K562 (cell line): ENCODE measurements at regions not wholly inside any gene's neighbourhood (a gene's known extent, or its start where the extent isn't known, plus 50 kb on each side); places are given as distances from the start of the nearest gene placed in this dataset.

Source experiments
- ATAC-seq: fragments of 200-7000 bp; cut with Tn5 transposase; 3 replicates; pipeline ENCODE4 v1.9.1; 2020; ENCODE audit warnings: moderate library complexity
- BruUV-seq: library from RNA; stranded (reverse); fragments of 400-500 nt; replicated peaks from 2 replicates; lab custom pipeline; 2021; lab: Mats Ljungman, UMichigan
- CTCF ChIA-PET: fragments of 300-600 bp; formaldehyde crosslinking; extraction: SDS; loops from one replicate; lab custom pipeline; 2021; ENCODE audit warnings: low intra/inter-chr PET ratio; lab: Yijun Ruan, JAX
- POLR2A ChIA-PET: fragments of 300-600, 350-650 bp; sonication (Branson Sonifier 250); formaldehyde crosslinking; extraction: SDS; loops from one replicate; lab custom pipeline; 2021; ENCODE audit warnings: antibody characterized with exemption, inconsistent platforms; lab: Yijun Ruan, JAX
- DNase-seq, 4 experiments: peaks; one replicate each; pipeline versions ENCODE4 v3.0.0 to v3.0.0-alpha.2; 2011 to 2018; ENCODE audit warnings: low spot score in 3 of 4, mixed read lengths in 3 of 4; ENCODE audit errors: extremely low read depth in 1 of 4
- FAIRE-seq: peaks from 2 replicates; lab custom pipeline; 2011; peaks lifted over from hg19 to GRCh38; lab: Jason Lieb, UNC
- H2AFZ ChIP-seq: 2 replicates; pipeline ENCODE4 v1.6.0; 2011; ENCODE audit warnings: low read depth, low read length, control low read depth, inconsistent platforms
- H3K27ac ChIP-seq: fragments of 200-600 bp; 3 replicates; pipeline ENCODE4 v1.8.0; 2011; ENCODE audit warnings: low read depth, mild to moderate bottlenecking, control low read depth, inconsistent platforms, low read length, moderate library complexity, mixed read lengths; ENCODE audit errors: extremely low read depth
- H3K27me3 ChIP-seq, 2 experiments: fragments of 300-600 bp in 1 of 2; 2 replicates in 1 of 2; 3 replicates in 1 of 2; pipeline versions ENCODE4 v1.6.0 to v1.8.0; 2011; ENCODE audit warnings: inconsistent platforms in 2 of 2, low read length in 2 of 2, mild to moderate bottlenecking in 1 of 2, mixed read lengths in 1 of 2, moderate library complexity in 1 of 2; ENCODE audit not compliant: control insufficient read depth in 2 of 2, insufficient read depth in 2 of 2
- H3K36me3 ChIP-seq: fragments of 300-600 bp; 3 replicates; pipeline ENCODE4 v1.8.0; 2011; ENCODE audit warnings: mild to moderate bottlenecking, low read length, inconsistent platforms; ENCODE audit not compliant: control insufficient read depth, insufficient read depth
- H3K4me1 ChIP-seq, 2 experiments: fragments of 200-600 bp in 1 of 2; replicated peaks in 1 of 2; 2 replicates in 1 of 2; 3 replicates in 1 of 2; pipeline versions ENCODE4 v1.5.1 to v1.8.0; 2011; ENCODE audit warnings: inconsistent platforms in 2 of 2, low read length in 2 of 2, mild to moderate bottlenecking in 1 of 2, mixed read lengths in 1 of 2, moderate library complexity in 1 of 2; ENCODE audit not compliant: control insufficient read depth in 2 of 2, insufficient read depth in 2 of 2
- H3K4me2 ChIP-seq: 2 replicates; pipeline ENCODE4 v1.6.1; 2011; ENCODE audit warnings: low read length, control low read depth, inconsistent platforms, mixed read lengths; ENCODE audit not compliant: insufficient read depth
- H3K4me3 ChIP-seq: fragments of 200-600 bp; sonication (generic), shearing (Covaris generic); 2 replicates; pipeline ENCODE4 v1.5.1; 2016; ENCODE audit warnings: control low read depth, inconsistent platforms
- H3K79me2 ChIP-seq: fragments of 200-600 bp; 3 replicates; pipeline ENCODE4 v1.8.0; 2011; ENCODE audit warnings: low read length, inconsistent platforms; ENCODE audit not compliant: control insufficient read depth, insufficient read depth
- H3K9ac ChIP-seq, 2 experiments: 2 replicates each; pipeline versions ENCODE4 v1.6.0 to v1.6.1; 2011; ENCODE audit warnings: low read depth in 2 of 2, low read length in 2 of 2, control low read depth in 1 of 2, inconsistent platforms in 1 of 2, mild to moderate bottlenecking in 1 of 2, mixed read lengths in 1 of 2; ENCODE audit not compliant: insufficient read depth in 1 of 2
- H3K9me1 ChIP-seq: one replicate; pipeline ENCODE4 v1.6.0; 2011; ENCODE audit warnings: inconsistent platforms, mild to moderate bottlenecking, low read length, moderate library complexity; ENCODE audit not compliant: control insufficient read depth, insufficient read depth
- H3K9me3 ChIP-seq: replicated peaks from 2 replicates; pipeline ENCODE4 v1.5.1; 2011; ENCODE audit warnings: low read depth, low read length, inconsistent platforms; ENCODE audit not compliant: control insufficient read depth, insufficient read depth
- H4K20me1 ChIP-seq: replicated peaks from 2 replicates; pipeline ENCODE4 v1.6.1; 2011; ENCODE audit warnings: low read length, inconsistent platforms, mixed read lengths; ENCODE audit not compliant: control insufficient read depth, insufficient read depth
- CHD4 ChIP-seq: fragments of 200-600 bp; sonication (generic); IDR thresholded peaks from 3 replicates; pipeline ENCODE4 v1.6.1; 2012; ENCODE audit warnings: low read depth, mild to moderate bottlenecking, mixed read lengths, low read length, inconsistent platforms; ENCODE audit not compliant: insufficient read depth, insufficient replicate concordance, poor library complexity, severe bottlenecking
- ELF2 ChIP-seq: fragments of 250-450 bp; sonication (Bioruptor Pico); IDR thresholded peaks from 2 replicates; pipeline ENCODE4 v1.5.0; 2021; ENCODE audit warnings: mild to moderate bottlenecking
- KLF16 ChIP-seq: IDR thresholded peaks from 2 replicates; pipeline ENCODE4 v1.6.1; 2016; ENCODE audit warnings: antibody characterized with exemption
- MAFF ChIP-seq: IDR thresholded peaks from 2 replicates; pipeline ENCODE4 v1.6.1; 2012; ENCODE audit warnings: low read length, improper control_type of control experiment
- MCM5 ChIP-seq: fragments of 450-650 bp; IDR thresholded peaks from 2 replicates; pipeline ENCODE4 v1.6.1; 2016; ENCODE audit warnings: low read depth
- MTA3 ChIP-seq: fragments of 450-650 bp; formaldehyde crosslinking; IDR thresholded peaks from 2 replicates; pipeline ENCODE4 v1.6.1; 2017; ENCODE audit warnings: mild to moderate bottlenecking, borderline replicate concordance
- NR2C1 ChIP-seq, 2 experiments: fragments of 450-650 bp; IDR thresholded peaks; 2 replicates each; pipeline ENCODE4 v1.6.1; 2017; ENCODE audit warnings: mild to moderate bottlenecking in 2 of 2, antibody characterized with exemption in 1 of 2, inconsistent platforms in 1 of 2, missing compliant biosample characterization in 1 of 2, missing genetic modification characterization in 1 of 2
- RBM34 ChIP-seq: fragments of 200-400 bp; formaldehyde crosslinking; IDR thresholded peaks from 2 replicates; pipeline ENCODE4 v1.6.1; 2018; ENCODE audit warnings: low read length, borderline replicate concordance; ENCODE audit not compliant: insufficient read depth
- SAP30 ChIP-seq: fragments of 200-600 bp; sonication (generic); IDR thresholded peaks from 2 replicates; pipeline ENCODE4 v1.6.1; 2012; ENCODE audit warnings: borderline replicate concordance, low read depth, mild to moderate bottlenecking, moderate library complexity, low read length, control low read depth, inconsistent platforms; ENCODE audit not compliant: insufficient read depth, poor library complexity, severe bottlenecking
- SIRT6 ChIP-seq: IDR thresholded peaks from one replicate; pipeline ENCODE4 v1.6.1; 2012; ENCODE audit warnings: low read depth, mild to moderate bottlenecking, control low read depth, inconsistent platforms, low read length, moderate library complexity
- SLC30A9 ChIP-seq: fragments of 250-450 bp; sonication (Bioruptor Pico); IDR thresholded peaks from 2 replicates; pipeline ENCODE4 v1.8.0; 2022; ENCODE audit warnings: mild to moderate bottlenecking, moderate library complexity
- TRIM24 ChIP-seq, 2 experiments: fragments of 450-650 bp; IDR thresholded peaks; 2 replicates each; pipeline ENCODE4 v1.6.1; 2016
- ZNF134 ChIP-seq: fragments of 250-450 bp; sonication (Bioruptor Pico); conservative IDR thresholded peaks from 2 replicates; pipeline ENCODE4 v1.4.0; 2020
- ZNF146 ChIP-seq: IDR thresholded peaks from one replicate; pipeline ENCODE4 v1.6.1; 2018; ENCODE audit warnings: missing compliant biosample characterization; ENCODE audit not compliant: unreplicated experiment
- ZNF277 ChIP-seq: fragments of 250-450 bp; sonication (Bioruptor Pico); IDR thresholded peaks from 2 replicates; pipeline ENCODE4 v1.8.0; 2022; ENCODE audit warnings: inconsistent platforms, mild to moderate bottlenecking, moderate library complexity, borderline replicate concordance
- ZNF41 ChIP-seq: fragments of 250-450 bp; sonication (Bioruptor Pico); conservative IDR thresholded peaks from 2 replicates; pipeline ENCODE4 v1.4.0; 2020; ENCODE audit warnings: mild to moderate bottlenecking
- WGBS: fragments of 100-300 bp; shearing (Covaris generic); methylation state at CpG from one replicate; pipeline ENCODE4 v1.1.6; 2016; ENCODE audit warnings: low coverage, mixed read lengths; ENCODE audit not compliant: insufficient coverage; ENCODE audit errors: missing lambda C conversion rate; 5-methylcytosine and 5-hydroxymethylcytosine counted together
- in situ Hi-C: fragments of 300-500 bp; cut with MboI; formaldehyde crosslinking; loops from 4 replicates; pipeline ENCODE4 v1.15.0; 2018; ENCODE audit warnings: inconsistent platforms, mixed read lengths
- intact Hi-C: fragments of 100-400 bp; cut with micrococcal nuclease; formaldehyde crosslinking; loops from 2 replicates; pipeline ENCODE4 v1.14.2; 2022
- TF ChIP-seq, protein P1 (sequence below): fragments of 450-650 bp; IDR thresholded peaks from 2 replicates; pipeline ENCODE4 v1.6.1; 2017; ENCODE audit warnings: antibody characterized with exemption, mild to moderate bottlenecking
- TF ChIP-seq, protein P2 (sequence below): fragments of 250-450 bp; sonication (Bioruptor Pico); IDR thresholded peaks from 2 replicates; pipeline ENCODE4 v1.9.0; 2021; ENCODE audit warnings: mild to moderate bottlenecking

GRCh38 chr6:14795451-14795850 lies 450.4 kb upstream of the JARID2 start:
- Histone ChIP-seq H2AFZ (no peak overlapping the region), H4K20me1 (no peaks in the 10 kb centered on the region), H3K9me1 (no peaks in the 10 kb centered on the region), H3K27me3 (no peaks in the 10 kb centered on the region), H3K9ac (no peak overlapping the region), H3K79me2 (no peaks in the 10 kb centered on the region), H3K4me1 (peaks cover 0 to 46% of the 10 kb centered on the region in 2 experiments; a peak in 4 of 5 replicates), H3K9me3 (no peaks in the 10 kb centered on the region), H3K4me2 (no peak overlapping the region), H3K27ac (no peak overlapping the region), H3K36me3 (no peaks in the 10 kb centered on the region), H3K4me3 (no peak overlapping the region)
- 55% methylated on average over 7 of the region's 7 CpGs for WGBS
- intact Hi-C loops (loop anchor here (5.0 kb wide), 1 partner anchor 63 kb away; no protein-coding TSS in a partner anchor), in situ Hi-C loops (no loop called here)
- FAIRE-seq: no peak
- POLR2A ChIA-PET: interaction anchor here (1.2 kb wide), 1 partner anchor 10 kb away, joined by 4 read pairs; no protein-coding TSS in a partner anchor
- no peak for DNase-seq
- BruUV-seq: no TSS peak
- CTCF ChIA-PET: no interaction called here
- no peak for ATAC-seq
- TF ChIP-seq RBM34 (no peak), ZNF277 (CRISPR knock-in tag) (no peak), ZNF134 (no peak), NR2C1 (IDR thresholded peaks at IDR 0.05) (no peak), NR2C1 (tag; IDR thresholded peaks at IDR 0.05) (no peak), SLC30A9 (CRISPR knock-in tag) (no peak), SAP30 (no peak), CHD4 (no peak), MAFF (no peak), ELF2 (no peak), KLF16 (no peak), MTA3 (no peak), SIRT6 (no peak), MCM5 (no peak), ZNF41 (CRISPR knock-in tag) (no peak), TRIM24 (IDR thresholded peaks at IDR 0.05) (no peak), ZNF146 (no peak)
- TF ChIP-seq, protein P1, sequence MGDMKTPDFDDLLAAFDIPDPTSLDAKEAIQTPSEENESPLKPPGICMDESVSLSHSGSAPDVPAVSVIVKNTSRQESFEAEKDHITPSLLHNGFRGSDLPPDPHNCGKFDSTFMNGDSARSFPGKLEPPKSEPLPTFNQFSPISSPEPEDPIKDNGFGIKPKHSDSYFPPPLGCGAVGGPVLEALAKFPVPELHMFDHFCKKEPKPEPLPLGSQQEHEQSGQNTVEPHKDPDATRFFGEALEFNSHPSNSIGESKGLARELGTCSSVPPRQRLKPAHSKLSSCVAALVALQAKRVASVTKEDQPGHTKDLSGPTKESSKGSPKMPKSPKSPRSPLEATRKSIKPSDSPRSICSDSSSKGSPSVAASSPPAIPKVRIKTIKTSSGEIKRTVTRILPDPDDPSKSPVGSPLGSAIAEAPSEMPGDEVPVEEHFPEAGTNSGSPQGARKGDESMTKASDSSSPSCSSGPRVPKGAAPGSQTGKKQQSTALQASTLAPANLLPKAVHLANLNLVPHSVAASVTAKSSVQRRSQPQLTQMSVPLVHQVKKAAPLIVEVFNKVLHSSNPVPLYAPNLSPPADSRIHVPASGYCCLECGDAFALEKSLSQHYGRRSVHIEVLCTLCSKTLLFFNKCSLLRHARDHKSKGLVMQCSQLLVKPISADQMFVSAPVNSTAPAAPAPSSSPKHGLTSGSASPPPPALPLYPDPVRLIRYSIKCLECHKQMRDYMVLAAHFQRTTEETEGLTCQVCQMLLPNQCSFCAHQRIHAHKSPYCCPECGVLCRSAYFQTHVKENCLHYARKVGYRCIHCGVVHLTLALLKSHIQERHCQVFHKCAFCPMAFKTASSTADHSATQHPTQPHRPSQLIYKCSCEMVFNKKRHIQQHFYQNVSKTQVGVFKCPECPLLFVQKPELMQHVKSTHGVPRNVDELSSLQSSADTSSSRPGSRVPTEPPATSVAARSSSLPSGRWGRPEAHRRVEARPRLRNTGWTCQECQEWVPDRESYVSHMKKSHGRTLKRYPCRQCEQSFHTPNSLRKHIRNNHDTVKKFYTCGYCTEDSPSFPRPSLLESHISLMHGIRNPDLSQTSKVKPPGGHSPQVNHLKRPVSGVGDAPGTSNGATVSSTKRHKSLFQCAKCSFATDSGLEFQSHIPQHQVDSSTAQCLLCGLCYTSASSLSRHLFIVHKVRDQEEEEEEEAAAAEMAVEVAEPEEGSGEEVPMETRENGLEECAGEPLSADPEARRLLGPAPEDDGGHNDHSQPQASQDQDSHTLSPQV: no peak
- TF ChIP-seq, protein P2, sequence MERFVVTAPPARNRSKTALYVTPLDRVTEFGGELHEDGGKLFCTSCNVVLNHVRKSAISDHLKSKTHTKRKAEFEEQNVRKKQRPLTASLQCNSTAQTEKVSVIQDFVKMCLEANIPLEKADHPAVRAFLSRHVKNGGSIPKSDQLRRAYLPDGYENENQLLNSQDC (CRISPR knock-in tag): no peak
